Neural cell (in vitro differentiated cells): ENCODE measurements at regions not wholly inside any gene's neighbourhood (a gene's known extent, or its start where the extent isn't known, plus 50 kb on each side); places are given as distances from the start of the nearest gene placed in this dataset.

Experiments used
- H2AFZ ChIP-seq: fragments of 200-600, 300-800 bp; sonication (generic), shearing (Covaris generic); 2 replicates; pipeline ENCODE4 v1.6.0; 2014; ENCODE audit warnings: low read depth, mild to moderate bottlenecking, antibody characterized with exemption, low read length, moderate library complexity
- H3F3A ChIP-seq: fragments of 200-600 bp; shearing (Covaris generic); 2 replicates; pipeline ENCODE4 v1.6.1; 2016; ENCODE audit warnings: mild to moderate bottlenecking, moderate library complexity, mixed read lengths, antibody characterized with exemption, low read length; ENCODE audit not compliant: insufficient read depth, poor library complexity, severe bottlenecking
- H3K27ac ChIP-seq: fragments of 200-600, 300-800 bp; sonication (generic), shearing (Covaris generic); 2 replicates; pipeline ENCODE4 v1.5.1; 2014; ENCODE audit warnings: mild to moderate bottlenecking, low read length, moderate library complexity
- H3K27me3 ChIP-seq: fragments of 300-800, 200-600 bp; sonication (generic), shearing (Covaris generic); 2 replicates; pipeline ENCODE4 v1.6.0; 2014; ENCODE audit warnings: mild to moderate bottlenecking, low read depth, low read length, moderate library complexity; ENCODE audit not compliant: insufficient read depth
- H3K36me3 ChIP-seq: fragments of 300-800, 200-600 bp; sonication (generic), shearing (Covaris generic); 2 replicates; pipeline ENCODE4 v1.5.1; 2014; ENCODE audit warnings: mild to moderate bottlenecking, antibody characterized with exemption, low read length, moderate library complexity; ENCODE audit not compliant: insufficient read depth
- H3K4me2 ChIP-seq: fragments of 300-800, 200-600 bp; sonication (generic), shearing (Covaris generic); 2 replicates; pipeline ENCODE4 v1.6.0; 2014; ENCODE audit warnings: mild to moderate bottlenecking, low read length
- H3K4me3 ChIP-seq: fragments of 300-800, 200-600 bp; sonication (generic), shearing (Covaris generic); 2 replicates; pipeline ENCODE4 v1.5.1; 2014; ENCODE audit warnings: mild to moderate bottlenecking, low read length, moderate library complexity
- H3K79me2 ChIP-seq: fragments of 200-600 bp; shearing (Covaris generic); replicated peaks from 2 replicates; pipeline ENCODE4 v1.6.0; 2014; ENCODE audit warnings: mild to moderate bottlenecking, low read length, moderate library complexity; ENCODE audit not compliant: insufficient read depth
- H3K9ac ChIP-seq: fragments of 300-800, 200-600 bp; sonication (generic), shearing (Covaris generic); 2 replicates; pipeline ENCODE4 v1.6.1; 2016; ENCODE audit warnings: mild to moderate bottlenecking, low read length, mixed read lengths
- H3K9me2 ChIP-seq: fragments of 200-600 bp; shearing (Covaris generic); 2 replicates; pipeline ENCODE4 v1.6.1; 2016; ENCODE audit warnings: mild to moderate bottlenecking, low read length, mixed read lengths; ENCODE audit not compliant: insufficient read depth
- H3K9me3 ChIP-seq: fragments of 200-600, 300-800 bp; sonication (generic), shearing (Covaris generic); 2 replicates; pipeline ENCODE4 v1.6.1; 2016; ENCODE audit warnings: mild to moderate bottlenecking, mixed run types, low read length, moderate library complexity, mixed read lengths
- H4K20me1 ChIP-seq: fragments of 200-600 bp; shearing (Covaris generic); 2 replicates; pipeline ENCODE4 v1.6.1; 2016; ENCODE audit warnings: mild to moderate bottlenecking, mixed run types; ENCODE audit not compliant: insufficient read depth
- CTCF ChIP-seq: fragments of 450-650 bp; IDR thresholded peaks from 2 replicates; pipeline ENCODE4 v1.5.1; 2014; ENCODE audit warnings: antibody characterized with exemption, mild to moderate bottlenecking, moderate library complexity; ENCODE audit not compliant: poor library complexity, severe bottlenecking
- EP300 ChIP-seq: fragments of 450-650 bp; conservative IDR thresholded peaks from 2 replicates; pipeline ENCODE4 v1.6.1; 2014; ENCODE audit warnings: antibody characterized with exemption, mild to moderate bottlenecking, moderate library complexity; ENCODE audit not compliant: poor library complexity, severe bottlenecking
- EZH2 ChIP-seq: fragments of 200-600, 300-800 bp; shearing (Covaris generic), sonication (generic); IDR thresholded peaks from 2 replicates; pipeline ENCODE4 v1.6.1; 2014; ENCODE audit warnings: antibody characterized with exemption, low read length, borderline replicate concordance, mild to moderate bottlenecking; ENCODE audit not compliant: insufficient read depth, poor library complexity, severe bottlenecking
- MXI1 ChIP-seq: fragments of 450-650 bp; conservative IDR thresholded peaks from 2 replicates; pipeline ENCODE4 v1.6.1; 2014; ENCODE audit warnings: antibody characterized with exemption, mild to moderate bottlenecking; ENCODE audit not compliant: poor library complexity, severe bottlenecking
- POLR2AphosphoS5 ChIP-seq: IDR thresholded peaks from 2 replicates; pipeline ENCODE4 v1.6.1; 2012
- RAD21 ChIP-seq: fragments of 450-650 bp; conservative IDR thresholded peaks from 2 replicates; pipeline ENCODE4 v1.6.1; 2014; ENCODE audit warnings: antibody characterized with exemption, mild to moderate bottlenecking, moderate library complexity
- SMC3 ChIP-seq: fragments of 450-650 bp; conservative IDR thresholded peaks from 2 replicates; pipeline ENCODE4 v1.6.1; 2014; ENCODE audit warnings: antibody characterized with exemption, mild to moderate bottlenecking, moderate library complexity; ENCODE audit not compliant: poor library complexity
- TAF1 ChIP-seq: IDR thresholded peaks from 2 replicates; pipeline ENCODE4 v1.6.1; 2012; ENCODE audit warnings: low read depth
- TF ChIP-seq, protein P1 (sequence below): IDR thresholded peaks from 2 replicates; pipeline ENCODE4 v1.6.1; 2012; ENCODE audit warnings: borderline replicate concordance

DNA sequence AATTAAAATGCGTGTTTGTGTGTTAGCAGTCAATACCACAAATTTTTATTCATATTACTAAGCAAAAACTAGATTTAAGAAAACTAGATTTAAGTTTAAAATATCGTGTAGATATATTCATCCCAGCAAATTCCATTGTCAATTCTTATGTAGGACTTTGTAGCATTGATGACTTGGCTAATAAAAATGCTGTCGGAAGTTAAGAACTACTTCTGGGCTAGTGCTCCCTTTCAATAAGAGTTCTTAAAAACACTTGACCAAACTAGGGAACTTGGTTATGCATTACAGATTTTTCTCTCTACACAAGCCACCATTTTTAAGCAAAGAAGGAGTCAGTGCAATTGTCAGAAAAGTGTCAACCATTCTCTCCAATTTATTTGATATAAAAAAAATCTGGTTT is 68.7 kb upstream of the RAD23B start:
- no peaks in the 10 kb centered on the region for H4K20me1 ChIP-seq
- H3K27ac ChIP-seq = no peak overlapping the region
- no peak overlapping the region for H3K4me3 ChIP-seq
- no peak overlapping the region for H3K4me2 ChIP-seq
- H3K9ac ChIP-seq = no peak overlapping the region
- no peaks in the 10 kb centered on the region for H3K9me3 ChIP-seq
- no peaks in the 10 kb centered on the region for H3F3A ChIP-seq
- no peaks in the 10 kb centered on the region for H3K27me3 ChIP-seq
- H2AFZ ChIP-seq = no peak overlapping the region
- H3K36me3 ChIP-seq = no peaks in the 10 kb centered on the region
- no peaks in the 10 kb centered on the region for H3K79me2 ChIP-seq
- no peaks in the 10 kb centered on the region for H3K9me2 ChIP-seq
- no peak for TF ChIP-seq MXI1
- no peak for TF ChIP-seq EP300
- TF ChIP-seq POLR2AphosphoS5 = no peak
- no peak for TF ChIP-seq SMC3
- TF ChIP-seq RAD21 = no peak
- TF ChIP-seq TAF1 = no peak
- no peak for TF ChIP-seq EZH2
- TF ChIP-seq, protein P1, sequence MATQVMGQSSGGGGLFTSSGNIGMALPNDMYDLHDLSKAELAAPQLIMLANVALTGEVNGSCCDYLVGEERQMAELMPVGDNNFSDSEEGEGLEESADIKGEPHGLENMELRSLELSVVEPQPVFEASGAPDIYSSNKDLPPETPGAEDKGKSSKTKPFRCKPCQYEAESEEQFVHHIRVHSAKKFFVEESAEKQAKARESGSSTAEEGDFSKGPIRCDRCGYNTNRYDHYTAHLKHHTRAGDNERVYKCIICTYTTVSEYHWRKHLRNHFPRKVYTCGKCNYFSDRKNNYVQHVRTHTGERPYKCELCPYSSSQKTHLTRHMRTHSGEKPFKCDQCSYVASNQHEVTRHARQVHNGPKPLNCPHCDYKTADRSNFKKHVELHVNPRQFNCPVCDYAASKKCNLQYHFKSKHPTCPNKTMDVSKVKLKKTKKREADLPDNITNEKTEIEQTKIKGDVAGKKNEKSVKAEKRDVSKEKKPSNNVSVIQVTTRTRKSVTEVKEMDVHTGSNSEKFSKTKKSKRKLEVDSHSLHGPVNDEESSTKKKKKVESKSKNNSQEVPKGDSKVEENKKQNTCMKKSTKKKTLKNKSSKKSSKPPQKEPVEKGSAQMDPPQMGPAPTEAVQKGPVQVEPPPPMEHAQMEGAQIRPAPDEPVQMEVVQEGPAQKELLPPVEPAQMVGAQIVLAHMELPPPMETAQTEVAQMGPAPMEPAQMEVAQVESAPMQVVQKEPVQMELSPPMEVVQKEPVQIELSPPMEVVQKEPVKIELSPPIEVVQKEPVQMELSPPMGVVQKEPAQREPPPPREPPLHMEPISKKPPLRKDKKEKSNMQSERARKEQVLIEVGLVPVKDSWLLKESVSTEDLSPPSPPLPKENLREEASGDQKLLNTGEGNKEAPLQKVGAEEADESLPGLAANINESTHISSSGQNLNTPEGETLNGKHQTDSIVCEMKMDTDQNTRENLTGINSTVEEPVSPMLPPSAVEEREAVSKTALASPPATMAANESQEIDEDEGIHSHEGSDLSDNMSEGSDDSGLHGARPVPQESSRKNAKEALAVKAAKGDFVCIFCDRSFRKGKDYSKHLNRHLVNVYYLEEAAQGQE = no peak
- TF ChIP-seq CTCF = no peak

DNA sequence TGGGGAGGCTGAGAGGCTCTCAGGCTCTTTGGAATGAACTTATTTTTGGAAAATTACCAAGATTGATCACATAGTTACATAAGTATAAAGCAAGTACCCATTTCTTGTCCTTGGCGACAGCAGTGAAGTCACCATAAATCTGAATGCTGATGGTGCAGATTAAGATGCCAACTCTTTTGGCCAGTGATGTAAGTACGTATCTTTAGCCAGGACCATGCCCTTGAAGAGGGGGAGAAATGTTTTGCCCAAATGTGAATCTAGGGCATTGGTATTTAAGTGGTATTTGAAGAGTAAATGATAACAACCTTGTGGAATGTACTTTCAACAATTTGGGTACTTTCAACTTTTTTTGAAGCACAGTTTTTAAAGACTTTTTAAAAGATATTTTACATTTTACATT is 68.2 kb upstream of the RAD23B start:
- no peak overlapping the region for H3K4me3 ChIP-seq
- no peaks in the 10 kb centered on the region for H3K9me2 ChIP-seq
- TF ChIP-seq EZH2 = no peak
- no peak for TF ChIP-seq POLR2AphosphoS5
- TF ChIP-seq, protein P1 = no peak
- no peak for TF ChIP-seq RAD21
- TF ChIP-seq MXI1 = no peak
- TF ChIP-seq EP300 = no peak
- no peak for TF ChIP-seq TAF1
- no peak for TF ChIP-seq CTCF
- TF ChIP-seq SMC3 = no peak
- H3K9me3 ChIP-seq = no peaks in the 10 kb centered on the region
- H3K27me3 ChIP-seq = no peaks in the 10 kb centered on the region
- no peaks in the 10 kb centered on the region for H4K20me1 ChIP-seq
- H2AFZ ChIP-seq = no peak overlapping the region
- H3K36me3 ChIP-seq = no peaks in the 10 kb centered on the region
- no peak overlapping the region for H3K9ac ChIP-seq
- H3F3A ChIP-seq = no peaks in the 10 kb centered on the region
- H3K4me2 ChIP-seq = no peak overlapping the region
- no peak overlapping the region for H3K27ac ChIP-seq
- no peaks in the 10 kb centered on the region for H3K79me2 ChIP-seq
